GM21737 (cell line): ENCODE measurements at regions not wholly inside any gene's neighbourhood (a gene's known extent, or its start where the extent isn't known, plus 50 kb on each side); places are given as distances from the start of the nearest gene placed in this dataset.
"Not testable (repeated sequence)": the region's sequence is repeated elsewhere in the genome, so short reads cannot be mapped to it uniquely, and the experiment has no call there.

ENCODE experiments used
- ATAC-seq: cut with Tn5 transposase; IDR thresholded peaks from one replicate; pipeline ENCODE4 v1.9.1; 2021; ENCODE audit warnings: mild to moderate bottlenecking, moderate library complexity; ENCODE audit not compliant: unreplicated experiment

DNA sequence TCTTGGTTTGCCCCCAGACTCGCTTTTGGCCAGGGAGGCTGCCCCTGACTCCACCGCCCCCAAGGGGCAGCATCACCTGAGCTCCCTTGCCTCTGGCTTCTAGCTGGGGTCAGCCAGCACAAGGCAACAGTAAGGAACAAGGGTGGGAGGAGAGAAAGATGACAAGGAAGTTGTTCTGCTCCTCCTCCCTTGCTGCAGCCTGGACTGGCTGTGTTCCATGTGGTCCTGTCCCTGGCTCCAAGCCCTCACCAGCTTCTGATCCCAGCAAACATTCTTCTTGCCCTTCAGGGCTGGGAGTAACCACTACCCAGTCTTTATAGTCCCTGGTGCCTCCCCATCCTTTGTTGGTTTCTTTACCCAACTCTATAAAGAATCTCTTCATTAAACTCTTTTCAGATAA, 100.3 kb upstream of the SPIN1 start:
- no peak for ATAC-seq

DNA sequence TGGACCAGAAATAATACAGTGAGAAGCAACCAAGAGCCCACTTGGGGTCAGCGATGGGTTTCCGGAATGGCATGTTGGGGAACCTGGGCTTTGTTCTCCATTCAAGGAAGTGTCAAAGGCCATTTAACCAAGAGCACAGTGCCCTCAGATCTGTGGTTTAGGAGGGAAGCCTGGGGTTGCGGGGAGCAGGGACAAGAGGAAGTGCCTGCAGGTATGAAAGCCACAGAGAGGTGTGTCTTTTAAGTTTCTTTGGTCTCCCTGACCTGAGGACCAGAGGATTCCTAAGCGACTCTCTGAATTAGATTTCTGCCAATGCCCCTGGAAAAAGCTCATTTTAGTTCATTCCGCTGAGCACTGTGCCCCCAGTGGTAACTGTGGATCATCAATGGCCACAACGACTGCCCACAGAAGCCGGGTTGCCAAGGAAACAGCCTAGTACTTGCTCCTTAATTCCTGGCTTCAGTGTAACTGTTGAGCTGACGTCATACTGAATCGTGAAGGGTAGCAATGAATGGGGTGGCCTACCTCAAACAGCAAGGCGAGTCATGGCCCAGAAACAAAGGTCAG, 107.3 kb upstream of the SPIN1 start:
- no peak for ATAC-seq

DNA sequence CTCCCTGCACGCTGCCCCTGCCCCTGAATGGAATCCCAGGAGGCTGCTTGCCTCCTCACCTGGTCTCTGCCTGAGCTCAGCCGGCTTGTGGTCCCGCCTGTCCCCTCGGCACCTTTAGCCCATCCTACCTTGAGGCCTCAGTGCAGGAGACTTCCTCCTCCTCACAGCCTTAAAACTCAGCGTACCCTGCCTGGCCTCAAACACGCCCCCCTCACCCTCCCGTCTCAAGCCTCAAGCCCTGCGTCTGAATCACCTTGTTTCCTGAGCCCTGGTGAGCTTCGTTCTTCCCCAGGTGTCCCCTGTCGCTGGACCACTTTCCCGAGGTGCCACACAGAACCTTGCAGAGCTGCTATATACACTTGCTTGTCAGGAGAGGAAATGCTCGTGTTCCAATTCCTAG, 110.2 kb upstream of the SPIN1 start:
- no peak for ATAC-seq

DNA sequence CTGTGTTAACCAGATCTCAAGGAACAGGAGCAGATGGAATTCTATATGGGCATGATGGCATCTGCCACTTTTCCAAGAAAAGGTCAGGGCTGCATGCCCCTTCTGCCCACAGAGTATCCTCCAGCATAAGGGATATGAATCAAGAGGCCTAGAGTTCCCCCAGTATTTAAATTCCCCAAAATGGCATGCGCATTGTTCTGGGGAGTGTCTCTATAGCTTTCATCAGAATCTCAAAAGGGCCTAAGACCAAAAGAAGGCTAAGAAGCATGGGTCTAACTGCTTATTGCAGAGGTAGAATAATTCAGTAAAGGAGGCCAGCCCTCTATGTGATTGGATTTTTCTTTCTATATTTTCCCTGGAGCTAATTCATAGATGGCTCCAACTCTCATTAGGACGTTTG, 114.2 kb upstream of the SPIN1 start:
- ATAC-seq: no peak

DNA sequence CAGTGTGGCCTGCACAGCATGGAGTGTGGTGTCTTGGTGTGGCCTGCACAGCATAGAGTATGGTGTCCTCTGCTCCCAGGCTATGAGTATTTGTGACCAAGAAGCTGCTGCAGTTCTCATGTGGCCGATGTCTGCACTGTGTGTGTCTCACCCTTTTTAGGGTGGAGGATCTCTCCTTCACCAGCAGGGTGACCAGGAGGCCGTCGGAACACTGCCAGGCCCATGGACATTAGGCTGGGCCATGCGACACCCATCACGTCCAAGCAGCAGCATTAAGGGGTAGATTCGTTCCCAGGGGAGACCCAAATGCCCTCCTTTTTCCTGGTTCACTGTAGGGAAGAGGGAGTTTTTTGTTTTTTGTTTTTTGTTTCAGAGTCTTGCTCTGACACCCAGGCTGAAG, 115.3 kb upstream of the SPIN1 start:
- ATAC-seq: no peak

DNA sequence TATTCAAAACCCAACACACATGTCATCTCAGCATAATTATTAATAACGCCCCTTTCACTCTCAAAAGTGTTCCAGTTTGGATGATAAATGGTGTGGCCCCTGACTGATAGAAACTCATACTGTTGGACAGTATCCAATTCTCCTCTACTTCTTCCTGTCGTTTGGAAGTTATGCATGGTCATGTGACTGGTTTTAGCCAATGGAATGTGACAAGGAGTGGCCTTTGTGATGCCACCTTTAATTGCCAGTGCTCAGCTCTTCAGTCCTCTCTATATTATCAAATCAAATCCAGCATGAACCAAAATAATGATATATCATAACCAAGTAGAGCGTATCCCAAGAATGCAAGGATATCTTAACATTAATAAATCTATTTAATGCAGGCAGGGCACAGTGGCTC, 117.8 kb upstream of the SPIN1 start:
- no peak for ATAC-seq

DNA sequence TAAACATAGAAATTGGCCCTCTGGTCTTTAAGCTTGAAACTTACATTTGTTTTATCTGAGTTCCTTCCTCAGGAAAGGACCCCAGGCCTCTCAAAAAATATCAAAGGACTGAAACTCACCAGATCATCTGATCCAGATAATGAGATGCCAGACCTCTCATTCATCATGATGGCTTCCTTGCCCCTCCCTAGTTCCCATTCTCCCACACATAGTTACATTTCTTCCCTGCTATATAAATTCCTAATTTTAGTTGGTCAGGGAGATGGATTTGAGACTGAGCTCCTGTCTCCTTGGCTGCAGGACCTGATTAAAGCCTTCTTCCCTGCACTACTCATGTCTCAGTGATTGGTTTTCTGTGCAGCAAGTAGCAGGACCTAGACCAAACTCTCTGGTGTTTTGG, 119.4 kb upstream of the SPIN1 start:
- ATAC-seq: no peak

DNA sequence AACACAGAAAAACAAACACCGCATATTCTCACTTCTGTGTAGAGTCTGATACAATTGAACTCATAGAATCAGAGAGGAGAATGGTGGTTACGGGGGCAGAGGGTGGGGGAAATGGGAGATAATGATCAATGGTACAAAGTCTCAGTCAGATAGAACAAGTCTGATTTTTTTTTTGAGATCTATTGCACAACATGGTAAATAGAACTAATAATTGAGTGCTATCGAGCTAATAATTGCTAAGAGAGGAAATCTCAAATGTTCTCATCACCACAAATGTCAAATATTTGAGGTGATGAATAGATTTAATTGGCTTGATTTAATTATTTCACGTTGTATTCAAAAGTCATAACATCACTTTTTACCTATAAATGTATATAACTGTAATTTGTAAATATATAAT, 121.0 kb upstream of the SPIN1 start:
- no peak for ATAC-seq

DNA sequence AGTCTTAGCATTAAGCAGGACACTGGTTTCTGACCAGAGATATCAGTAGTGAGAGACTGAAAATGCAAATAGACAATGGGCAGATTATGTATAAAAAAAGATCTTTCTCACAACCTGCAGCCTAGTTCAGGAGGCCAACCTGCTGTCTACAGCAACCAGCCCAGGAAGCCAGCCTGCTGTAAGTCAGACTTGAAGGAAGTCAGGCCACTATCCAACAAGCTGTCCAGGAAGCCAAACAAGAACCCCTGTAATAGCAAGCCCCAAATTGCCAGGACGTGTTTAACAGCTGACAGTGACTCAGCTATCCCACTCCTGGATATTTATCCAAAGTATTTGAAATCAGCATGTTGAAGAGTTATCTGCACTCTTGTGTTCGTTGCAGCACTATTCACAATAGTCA, 121.8 kb upstream of the SPIN1 start:
- no peak for ATAC-seq

DNA sequence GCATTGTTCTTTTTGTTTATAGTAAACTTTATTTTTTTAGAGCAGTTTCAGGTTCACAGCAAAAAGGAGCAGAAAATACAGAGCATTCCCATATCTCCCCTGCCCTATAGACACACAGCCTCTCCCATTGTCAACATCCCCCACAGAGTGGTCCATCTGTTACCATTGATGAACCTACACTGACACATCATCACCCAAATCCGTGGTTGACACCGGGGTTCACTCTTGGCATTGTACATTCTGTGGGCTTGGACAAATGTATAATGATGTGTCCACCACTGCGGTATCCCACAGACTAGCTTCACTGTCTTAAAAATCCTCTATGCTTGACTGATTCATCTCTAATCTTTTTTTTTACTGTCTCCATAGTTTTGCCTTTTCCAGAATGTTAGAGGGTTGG, 120.7 kb upstream of the SPATA31C2 start:
- no peak for ATAC-seq

DNA sequence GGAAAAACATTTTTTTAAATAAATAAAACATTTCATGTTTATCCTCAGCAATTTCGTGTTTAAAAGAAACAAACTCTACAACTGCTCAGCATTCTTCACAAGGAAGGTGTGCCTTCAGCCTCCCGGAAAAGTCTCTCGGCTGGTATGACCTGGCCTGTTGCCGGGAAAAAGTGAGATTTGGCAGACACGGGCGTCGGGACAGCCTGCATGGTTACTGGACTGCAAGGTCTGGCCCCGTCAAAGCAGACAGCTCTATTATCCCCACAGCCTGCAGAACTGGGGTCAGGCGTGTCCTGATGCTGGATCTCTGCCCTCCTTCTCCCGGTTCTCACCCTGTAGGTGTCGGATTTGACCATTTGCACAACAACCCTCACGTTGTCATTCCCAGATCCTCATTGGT, 120.3 kb upstream of the SPATA31C2 start:
- ATAC-seq: no peak

DNA sequence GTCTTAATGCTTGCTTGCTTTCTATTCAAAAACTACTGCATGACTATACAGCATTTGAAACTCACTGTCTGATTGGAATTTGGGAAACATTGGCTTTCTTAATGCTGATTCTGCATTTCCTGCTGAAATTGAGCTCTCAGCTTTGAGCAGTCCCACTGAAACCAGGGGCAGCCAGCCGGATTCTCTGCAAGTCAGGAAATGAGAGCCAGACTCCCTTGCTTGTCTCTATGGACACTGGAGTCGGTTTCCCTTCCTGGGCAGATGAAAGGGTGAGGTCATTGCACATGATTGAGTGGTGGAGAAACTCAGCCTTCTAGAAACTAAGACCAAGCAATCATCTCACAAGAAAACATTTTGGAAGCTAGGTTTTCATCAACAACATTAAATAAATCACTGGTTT, 119.7 kb upstream of the SPATA31C2 start:
- no peak for ATAC-seq

DNA sequence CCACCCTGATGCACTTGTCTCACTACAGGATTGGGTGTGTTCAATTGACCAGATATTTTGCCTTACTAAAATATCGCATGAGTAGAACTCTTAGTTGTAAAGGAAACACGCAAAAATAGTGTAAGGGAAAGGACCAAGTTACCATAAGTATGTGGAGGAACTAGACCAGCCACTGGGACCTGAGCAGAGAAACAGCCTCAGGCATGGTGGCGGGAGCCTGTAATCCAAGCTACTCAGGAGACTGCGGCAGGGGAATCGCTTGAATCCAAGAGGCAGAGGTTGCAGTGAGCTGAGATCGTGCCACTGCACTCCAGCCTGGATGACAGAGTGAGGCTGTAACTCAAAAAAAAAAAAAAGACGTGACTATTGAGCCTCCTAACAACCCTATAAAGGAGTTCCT, 117.9 kb upstream of the SPATA31C2 start:
- ATAC-seq: no peak

DNA sequence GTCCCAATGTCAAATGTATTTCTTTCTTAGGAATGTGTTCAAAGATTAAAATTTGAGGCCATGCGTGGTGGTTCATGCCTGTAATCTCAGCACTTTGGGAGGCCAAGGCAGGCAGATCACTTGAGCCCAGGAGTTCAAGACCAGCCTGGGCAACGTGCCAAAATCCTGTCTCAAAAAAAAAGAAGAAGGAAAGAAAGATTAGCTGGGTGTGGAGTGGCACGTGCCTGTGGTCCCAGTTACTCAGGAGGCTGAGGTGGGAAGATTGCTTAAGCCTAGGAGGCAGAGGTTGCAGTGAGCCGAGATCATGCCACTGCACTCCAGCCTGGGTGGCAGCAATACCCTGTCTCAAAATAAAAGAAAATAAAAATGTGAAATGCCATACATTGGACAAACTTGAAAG, 117.5 kb upstream of the SPATA31C2 start:
- ATAC-seq: not testable (repeated sequence)

DNA sequence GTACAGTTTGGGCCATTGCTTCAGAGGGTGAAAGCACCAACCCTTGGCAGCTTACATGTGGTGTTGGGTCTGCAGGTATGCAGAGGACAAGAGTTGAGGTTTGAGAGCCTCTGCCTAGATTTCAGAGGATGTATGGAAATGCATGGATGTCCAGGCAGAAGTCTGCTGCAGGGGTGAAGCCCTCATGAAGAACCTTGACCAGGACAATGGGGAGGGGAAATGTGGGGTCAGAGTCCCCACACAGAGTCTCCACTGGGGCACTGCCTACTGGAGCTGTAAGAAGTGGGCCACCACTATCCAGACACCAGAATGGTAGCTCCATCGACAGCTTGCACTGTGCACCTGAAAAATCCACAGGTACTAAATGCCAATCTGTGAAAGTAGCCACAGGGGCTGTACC, 113.6 kb upstream of the SPATA31C2 start:
- no peak for ATAC-seq

DNA sequence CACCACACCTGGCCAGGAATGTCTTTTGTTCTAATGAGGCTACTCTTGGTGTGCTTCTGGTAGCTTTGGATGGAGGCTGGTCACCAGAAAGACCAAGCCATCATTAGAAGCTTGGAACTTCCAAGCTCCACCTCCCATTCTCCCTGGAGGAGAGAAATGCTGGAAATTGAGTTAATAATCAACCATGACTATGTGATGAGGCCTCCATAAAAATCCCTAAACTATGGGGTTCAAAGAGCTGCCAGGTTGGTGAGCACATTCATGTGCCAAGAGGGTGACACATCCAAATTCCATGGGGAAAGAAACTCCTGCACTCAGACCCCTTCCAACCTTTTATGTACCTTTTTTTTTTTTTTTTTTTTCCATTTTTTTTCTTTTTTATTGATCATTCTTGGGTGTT, 105.5 kb upstream of the SPATA31C2 start:
- ATAC-seq: no peak

DNA sequence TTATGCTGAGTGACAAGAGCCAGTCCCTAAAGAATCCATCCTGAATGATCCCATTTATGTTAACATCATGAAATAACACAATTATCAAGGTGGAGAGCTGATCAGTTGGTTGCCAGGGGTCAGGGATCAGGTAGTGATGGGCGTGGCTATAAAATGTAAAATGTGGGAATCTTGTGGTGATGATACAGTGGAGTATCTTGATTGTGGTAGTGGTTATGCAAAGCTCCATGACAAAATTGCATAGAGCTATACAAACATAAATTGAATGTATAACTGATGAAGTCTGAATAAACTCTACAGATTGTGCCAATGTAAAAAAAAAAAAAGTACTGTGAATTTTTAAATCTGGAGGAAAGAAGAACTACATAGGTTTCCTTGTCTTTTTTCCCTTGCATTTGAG, 104.6 kb upstream of the SPATA31C2 start:
- no peak for ATAC-seq

DNA sequence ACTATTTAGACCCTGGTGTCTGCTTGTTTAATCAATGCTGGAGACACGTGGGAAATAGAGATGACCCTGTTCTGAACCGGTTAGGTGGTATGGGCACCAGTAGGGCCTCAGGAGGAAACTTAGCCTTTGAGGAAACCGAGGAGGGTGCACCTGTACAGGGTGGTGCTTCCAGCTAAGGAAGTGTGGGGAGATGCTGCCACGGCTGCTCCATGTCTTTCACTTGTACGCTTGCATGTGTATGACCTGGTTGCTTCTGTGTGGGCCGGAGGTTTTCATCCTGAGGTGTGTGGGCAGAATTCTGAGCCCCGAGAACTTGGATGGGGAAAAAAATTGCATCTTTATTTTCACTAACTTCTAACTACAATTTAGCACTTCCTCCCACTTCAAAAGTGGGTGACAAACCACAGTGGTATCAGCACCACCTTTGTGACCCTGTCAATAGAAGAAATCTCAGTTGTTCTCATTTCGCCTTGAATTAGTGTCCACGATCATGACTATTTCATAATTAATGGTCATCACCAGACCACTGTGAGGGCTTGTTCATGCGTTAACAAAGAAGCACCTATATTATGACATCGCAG, 99.8 kb upstream of the SPATA31C2 start:
- no peak for ATAC-seq

DNA sequence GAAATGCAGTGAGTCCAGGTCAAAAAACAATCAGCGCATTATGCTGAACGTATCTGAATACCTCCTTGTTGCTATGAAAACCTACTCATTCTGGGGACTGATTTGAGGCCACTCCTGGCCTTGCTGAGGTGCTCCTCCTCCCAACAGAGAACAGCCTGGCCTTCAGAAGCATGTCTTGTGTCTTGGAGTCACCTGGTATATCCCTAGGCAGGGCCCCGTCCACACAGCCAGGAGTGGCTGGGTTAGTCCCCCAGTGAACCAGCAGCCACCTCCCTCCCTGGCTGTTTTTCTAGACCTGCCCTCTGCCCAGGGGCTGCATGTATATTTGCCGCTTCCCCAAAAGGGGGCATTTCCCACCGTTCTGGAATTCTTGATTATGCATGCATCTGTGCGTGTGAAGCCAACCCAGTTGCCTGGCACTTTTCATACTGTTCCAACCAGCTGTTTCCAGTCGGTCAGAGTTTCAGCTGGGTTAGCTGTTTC, 99.2 kb upstream of the SPATA31C2 start:
- ATAC-seq: no peak

DNA sequence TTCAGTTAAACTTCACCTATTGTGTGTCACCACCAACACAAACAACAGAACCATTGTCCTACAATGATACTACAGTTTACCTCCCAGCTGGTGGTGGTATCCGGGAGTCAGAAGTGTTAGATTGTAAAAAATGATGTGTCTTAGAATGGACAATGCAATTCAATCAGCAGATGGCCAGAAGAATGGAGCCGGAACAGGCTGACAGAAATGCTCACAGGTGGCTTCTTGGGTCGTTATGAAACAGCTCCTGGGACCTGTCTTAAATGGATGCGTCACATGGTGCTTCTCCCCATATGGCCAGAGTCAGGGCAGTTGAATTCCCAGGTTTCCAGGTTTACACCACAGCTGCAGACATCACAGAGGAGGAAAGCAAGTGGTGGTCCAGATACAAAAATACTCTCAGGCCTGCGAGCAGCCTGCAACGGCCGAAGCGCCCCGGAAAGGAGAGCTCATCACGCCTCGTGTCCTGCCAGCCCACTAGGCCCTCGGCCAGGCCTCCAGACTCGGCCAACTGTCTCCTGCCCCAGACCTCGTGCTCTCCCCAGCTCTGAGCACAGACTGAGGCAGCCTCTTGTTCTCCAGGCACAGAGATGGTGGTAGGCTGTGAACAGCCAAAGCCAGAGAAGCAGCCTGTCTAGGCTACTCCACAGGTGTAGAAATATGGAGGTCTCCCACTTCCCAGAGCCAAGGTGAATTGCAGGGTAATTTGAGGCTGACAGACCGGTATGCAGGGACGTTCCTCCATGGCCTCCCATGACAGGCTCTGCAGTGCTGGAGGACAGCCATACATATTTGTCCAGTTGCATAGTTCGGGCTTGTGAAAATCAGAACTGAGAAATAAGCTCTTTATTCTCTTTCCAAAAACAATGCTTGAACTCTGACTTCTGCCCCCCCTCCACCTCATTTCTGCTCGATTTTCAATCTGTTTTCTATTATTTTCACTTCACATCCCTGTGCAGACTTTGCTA, 98.5 kb upstream of the SPATA31C2 start:
- ATAC-seq: no peak

DNA sequence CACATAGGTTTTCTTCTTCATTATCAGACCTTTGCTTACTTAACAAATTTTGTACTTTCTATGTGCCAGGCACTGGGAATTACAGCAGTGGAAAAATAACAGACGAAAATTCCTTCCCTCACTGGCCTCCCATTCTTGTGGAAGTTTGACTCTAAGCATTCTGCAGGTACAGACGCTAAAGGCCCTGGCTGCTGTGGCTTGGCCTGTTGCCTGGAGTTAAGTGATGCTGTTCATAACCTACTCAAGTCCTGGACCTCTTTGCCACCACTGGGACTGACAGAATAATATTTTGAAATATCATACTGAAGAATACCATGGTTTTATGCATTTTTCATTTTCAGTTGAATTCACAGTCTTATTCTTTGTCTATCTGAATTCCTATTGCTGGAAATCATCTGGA, 97.3 kb upstream of the SPATA31C2 start:
- no peak for ATAC-seq

DNA sequence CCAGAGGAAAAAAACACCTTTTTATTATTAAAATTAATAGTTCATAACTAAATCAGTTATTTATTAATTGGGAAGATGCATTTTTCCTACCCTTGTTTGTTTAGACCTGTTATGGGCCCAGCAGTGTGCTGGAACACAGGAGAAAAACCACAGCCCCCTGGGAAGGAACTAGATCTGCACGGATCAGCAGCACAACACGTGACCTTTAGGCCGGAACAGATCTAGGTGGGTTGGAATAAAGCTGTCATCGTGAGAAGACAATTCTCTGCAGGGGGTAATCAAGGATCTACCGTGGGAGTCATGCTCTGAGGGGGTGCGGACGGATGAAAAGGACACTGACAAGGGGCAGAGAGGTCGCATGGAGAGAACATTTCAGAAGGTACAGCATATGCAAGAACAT, 95.8 kb upstream of the SPATA31C2 start:
- ATAC-seq: no peak
